ENCODE measurements at regions not wholly inside any gene's neighbourhood (a gene's known extent, or its start where the extent isn't known, plus 50 kb on each side); places are given as distances from the start of the nearest gene placed in this dataset.

DNA sequence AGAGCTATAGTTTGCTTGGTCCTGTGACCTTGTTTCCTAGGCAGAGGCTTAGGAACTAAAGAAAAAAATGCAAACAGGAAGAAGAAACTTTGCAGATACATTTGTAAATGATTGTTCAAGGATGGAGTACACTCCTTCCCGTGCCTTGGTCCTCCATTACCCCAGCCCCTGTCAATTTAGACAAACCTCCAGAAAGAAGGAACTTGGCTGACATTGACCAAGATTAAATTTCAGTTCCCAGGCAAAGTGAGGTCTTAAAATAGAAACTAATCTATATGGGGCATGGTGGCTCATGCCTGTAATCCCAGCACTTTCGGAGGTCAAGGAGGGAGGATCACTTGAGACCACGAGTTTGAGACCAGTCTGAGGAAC is 179.9 kb upstream of the FN1 start:
- TF ChIP-seq, protein P1, sequence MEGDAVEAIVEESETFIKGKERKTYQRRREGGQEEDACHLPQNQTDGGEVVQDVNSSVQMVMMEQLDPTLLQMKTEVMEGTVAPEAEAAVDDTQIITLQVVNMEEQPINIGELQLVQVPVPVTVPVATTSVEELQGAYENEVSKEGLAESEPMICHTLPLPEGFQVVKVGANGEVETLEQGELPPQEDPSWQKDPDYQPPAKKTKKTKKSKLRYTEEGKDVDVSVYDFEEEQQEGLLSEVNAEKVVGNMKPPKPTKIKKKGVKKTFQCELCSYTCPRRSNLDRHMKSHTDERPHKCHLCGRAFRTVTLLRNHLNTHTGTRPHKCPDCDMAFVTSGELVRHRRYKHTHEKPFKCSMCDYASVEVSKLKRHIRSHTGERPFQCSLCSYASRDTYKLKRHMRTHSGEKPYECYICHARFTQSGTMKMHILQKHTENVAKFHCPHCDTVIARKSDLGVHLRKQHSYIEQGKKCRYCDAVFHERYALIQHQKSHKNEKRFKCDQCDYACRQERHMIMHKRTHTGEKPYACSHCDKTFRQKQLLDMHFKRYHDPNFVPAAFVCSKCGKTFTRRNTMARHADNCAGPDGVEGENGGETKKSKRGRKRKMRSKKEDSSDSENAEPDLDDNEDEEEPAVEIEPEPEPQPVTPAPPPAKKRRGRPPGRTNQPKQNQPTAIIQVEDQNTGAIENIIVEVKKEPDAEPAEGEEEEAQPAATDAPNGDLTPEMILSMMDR (IDR thresholded peaks at IDR 0.05; ENCODE audit: low read length), result no peak
- TF ChIP-seq EZH2 (IDR thresholded peaks at IDR 0.05; ENCODE audit: borderline replicate concordance, low read length), result no peak
